LNCAP (cell line): ENCODE measurements at regions not wholly inside any gene's neighbourhood (a gene's known extent, or its start where the extent isn't known, plus 50 kb on each side); places are given as distances from the start of the nearest gene placed in this dataset.

Source experiments
- CTCF ChIP-seq: fragments of 450-650 bp; IDR thresholded peaks from 2 replicates; pipeline ENCODE4 v1.5.1; 2017; ENCODE audit warnings: mild to moderate bottlenecking

DNA sequence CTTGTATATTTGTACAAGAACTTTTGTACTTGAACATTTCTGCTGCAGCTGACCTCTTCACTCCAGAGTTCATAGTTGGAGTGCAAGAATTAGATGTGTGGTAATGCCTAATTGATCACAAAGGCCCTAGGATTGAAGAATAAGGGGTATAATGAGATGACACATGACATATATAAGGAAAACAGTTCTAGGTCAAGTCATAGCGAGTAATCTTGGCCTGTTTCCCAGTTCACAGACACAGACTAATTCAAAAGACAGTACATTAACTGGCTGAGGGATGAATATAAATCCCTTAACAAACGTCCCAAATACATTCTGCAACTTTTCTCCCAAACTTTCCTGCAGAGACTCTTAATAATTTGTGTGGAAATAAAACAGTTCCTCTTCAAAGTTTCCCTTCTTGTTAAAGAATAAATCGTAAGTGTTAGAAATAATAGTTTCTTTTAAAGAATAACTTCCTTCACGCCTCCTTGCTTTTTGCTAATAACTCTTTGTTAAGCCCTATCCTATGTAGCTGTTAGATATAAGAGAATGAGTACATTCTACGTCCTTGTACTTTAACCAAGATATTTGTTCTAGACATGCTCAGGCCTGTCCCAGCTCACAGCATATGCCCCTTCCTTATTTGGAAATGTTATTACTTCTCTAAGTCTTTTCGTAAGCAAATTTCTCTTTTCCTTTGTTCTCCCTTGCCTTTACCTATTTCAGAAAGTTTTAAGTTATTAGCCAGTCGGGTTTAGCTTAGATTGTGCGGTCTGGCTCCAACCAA is 556.4 kb upstream of the CTNND2 start:
- no peak for TF ChIP-seq CTCF

- TF ChIP-seq CTCF: no peak
Observed at GRCh38 chr5:12459326-12459725, 555.1 kb upstream of the CTNND2 start.

- TF ChIP-seq CTCF: no peak
Observed at GRCh38 chr5:12419075-12419474, 514.8 kb upstream of the CTNND2 start.

- TF ChIP-seq CTCF: no peak
Observed at GRCh38 chr5:12413585-12413984, 509.3 kb upstream of the CTNND2 start.

- TF ChIP-seq CTCF: no peak
Observed at GRCh38 chr5:12413075-12413474, 508.8 kb upstream of the CTNND2 start.

DNA sequence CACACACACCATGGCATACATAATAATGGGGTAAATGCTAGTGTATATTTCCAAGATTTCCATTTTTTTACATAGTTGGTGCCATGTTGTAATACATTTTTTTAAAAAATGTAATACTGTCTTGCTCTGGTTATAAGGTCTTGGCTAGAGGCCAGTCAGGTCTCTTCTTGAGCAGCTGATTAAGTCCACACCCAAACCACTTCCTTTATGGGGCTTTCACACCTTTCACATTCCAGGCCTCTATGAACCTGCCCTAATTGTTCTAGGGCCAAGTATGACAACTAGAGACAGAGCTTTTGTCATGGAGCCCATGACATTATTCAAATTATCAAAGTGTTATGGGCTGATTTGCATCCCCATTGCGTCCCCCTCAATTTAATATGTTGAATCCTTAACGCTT is 495.6 kb upstream of the CTNND2 start:
- no peak for TF ChIP-seq CTCF

DNA sequence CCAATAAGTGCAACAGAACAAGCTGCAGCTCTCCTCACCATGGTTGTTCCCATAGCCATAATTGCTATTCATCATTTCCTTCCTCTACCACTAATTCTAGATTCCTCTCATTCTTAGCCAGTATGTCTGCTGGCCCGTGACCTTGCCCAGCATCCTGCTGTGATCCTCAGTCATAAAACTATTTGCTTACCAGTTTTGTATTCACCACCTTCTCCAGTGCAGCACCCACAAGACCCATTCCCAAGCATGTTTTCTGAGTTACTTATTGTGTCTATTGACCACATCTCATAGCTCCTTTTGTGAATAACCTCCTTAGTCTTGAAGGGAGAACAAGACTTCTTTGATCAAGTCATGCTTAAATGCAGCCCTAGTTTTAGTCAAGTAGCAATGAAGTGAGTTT is 488.0 kb upstream of the CTNND2 start:
- no peak for TF ChIP-seq CTCF

GRCh38 chr5:12385095-12385494 is 480.8 kb upstream of the CTNND2 start:
- no peak for TF ChIP-seq CTCF
